Mucosa of stomach (tissue), 1 donor: ENCODE measurements at regions not wholly inside any gene's neighbourhood (a gene's known extent, or its start where the extent isn't known, plus 50 kb on each side); places are given as distances from the start of the nearest gene placed in this dataset.
"Not testable (repeated sequence)": the region's sequence is repeated elsewhere in the genome, so short reads cannot be mapped to it uniquely, and the experiment has no call there.

ENCODE experiments used
- H3K27me3 ChIP-seq: one replicate; pipeline ENCODE4 v1.7.0; 2013; ENCODE audit warnings: mild to moderate bottlenecking, low read length; ENCODE audit not compliant: control insufficient read depth, insufficient read depth
- H3K36me3 ChIP-seq: one replicate; pipeline ENCODE4 v1.7.0; 2013; ENCODE audit warnings: low read length; ENCODE audit not compliant: control insufficient read depth, insufficient read depth
- H3K4me1 ChIP-seq: one replicate; pipeline ENCODE4 v1.7.0; 2013; ENCODE audit warnings: mild to moderate bottlenecking, low read length; ENCODE audit not compliant: control insufficient read depth, insufficient read depth
- H3K4me3 ChIP-seq: one replicate; pipeline ENCODE4 v1.7.0; 2013; ENCODE audit warnings: low read length
- H3K9ac ChIP-seq: one replicate; pipeline ENCODE4 v1.7.0; 2013; ENCODE audit warnings: mild to moderate bottlenecking, low read length, moderate library complexity
- H3K9me3 ChIP-seq: one replicate; pipeline ENCODE4 v1.7.0; 2013; ENCODE audit warnings: mild to moderate bottlenecking, low read length, moderate library complexity; ENCODE audit not compliant: control insufficient read depth
- donor health status: Pancreatic carcinoma.

DNA sequence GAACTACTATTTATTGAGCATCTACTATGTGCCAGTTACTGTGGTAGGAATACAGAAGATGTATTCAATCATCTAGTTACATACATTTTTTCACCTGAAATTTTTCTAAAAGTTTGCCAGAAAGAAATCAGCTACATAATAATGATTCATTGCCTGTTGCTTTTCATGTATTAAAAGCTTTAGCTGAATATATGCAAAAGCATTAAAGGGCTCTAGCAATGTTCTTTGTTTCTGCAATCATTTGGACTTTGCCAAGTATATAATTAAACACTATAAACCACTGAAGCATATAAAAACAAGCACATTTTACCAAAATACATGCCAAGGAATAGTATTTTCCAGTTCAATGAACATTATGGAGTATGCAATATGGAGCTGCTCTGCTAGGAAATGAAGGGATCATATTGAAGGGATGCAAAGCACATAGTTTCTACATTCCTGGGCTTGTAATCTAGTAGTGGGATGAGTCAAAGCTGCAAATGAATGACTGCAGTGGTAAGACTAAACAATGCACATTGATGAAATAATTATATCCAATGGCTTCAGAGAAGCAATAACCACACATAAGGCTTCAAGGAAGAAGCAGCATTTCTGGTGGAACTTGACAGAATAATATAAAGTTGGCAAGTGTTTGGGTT is 87.7 kb downstream of the FOXD4L6 start:
- H3K9ac ChIP-seq, H3K27me3 ChIP-seq, H3K4me1 ChIP-seq, H3K9me3 ChIP-seq, H3K36me3 ChIP-seq, H3K4me3 ChIP-seq: not testable (repeated sequence)

DNA sequence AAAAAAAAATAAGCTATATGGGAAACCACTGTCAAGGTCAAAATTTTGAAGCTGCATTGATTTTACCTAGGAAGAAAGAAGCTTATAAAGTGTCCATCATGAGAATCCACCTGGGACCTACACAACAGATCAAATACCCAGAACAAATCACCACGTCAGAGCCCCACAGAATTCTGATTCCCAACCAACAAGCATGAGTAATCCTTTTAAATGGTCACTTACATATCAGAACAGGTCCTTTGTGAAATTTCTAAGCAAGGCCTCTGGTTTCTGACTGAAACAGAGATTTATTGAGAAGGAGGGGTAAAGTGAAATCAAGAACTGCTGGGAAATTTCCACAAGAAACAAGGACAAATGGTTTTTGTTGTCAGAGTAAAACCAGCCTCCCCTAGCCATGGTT is 93.2 kb downstream of the FOXD4L6 start:
- H3K36me3 ChIP-seq, H3K27me3 ChIP-seq, H3K4me3 ChIP-seq, H3K4me1 ChIP-seq, H3K9me3 ChIP-seq, H3K9ac ChIP-seq: not testable (repeated sequence)

DNA sequence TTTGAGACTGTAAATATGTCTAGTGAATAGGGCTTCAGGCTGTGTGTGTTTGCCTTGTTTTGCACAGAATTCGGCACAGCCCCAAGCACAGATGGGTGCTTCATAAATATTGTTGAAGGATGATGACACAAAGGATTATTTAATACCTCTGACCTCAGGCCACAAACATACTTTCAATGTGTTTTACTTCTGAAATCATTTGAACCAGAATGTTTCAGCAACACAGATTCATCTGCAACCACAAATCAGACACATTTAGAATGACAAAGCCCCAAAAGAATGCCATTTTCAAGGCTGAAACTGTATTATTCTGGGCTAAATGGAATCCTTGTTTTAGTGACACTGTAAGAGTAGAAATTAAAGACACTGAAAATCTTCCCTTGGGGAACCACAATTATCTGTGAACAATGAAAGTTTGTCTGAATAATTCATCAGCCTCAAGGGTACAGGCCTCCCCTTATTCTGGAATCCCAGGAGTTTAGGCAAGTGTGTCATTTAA is 93.7 kb downstream of the FOXD4L6 start:
- H3K4me3 ChIP-seq, H3K9ac ChIP-seq, H3K27me3 ChIP-seq, H3K9me3 ChIP-seq, H3K36me3 ChIP-seq, H3K4me1 ChIP-seq: not testable (repeated sequence)

DNA sequence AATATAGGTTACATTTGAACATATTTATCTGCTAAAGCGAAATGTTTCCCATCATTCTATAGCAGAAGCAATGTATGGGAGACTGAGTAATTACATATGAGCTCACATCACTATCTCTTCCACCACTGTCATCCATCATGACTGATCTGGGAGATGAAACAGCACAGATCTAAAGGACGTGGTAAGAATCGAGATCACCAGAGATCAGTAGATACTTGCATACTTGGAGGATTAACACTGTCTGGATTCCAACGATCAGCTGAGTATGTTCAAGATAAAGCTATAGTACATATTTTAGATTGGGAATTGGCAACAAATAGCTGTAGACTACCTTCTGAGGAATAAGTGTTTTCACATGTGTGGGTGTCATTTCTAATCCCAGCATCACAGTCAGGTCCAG is 94.6 kb downstream of the FOXD4L6 start:
- not testable (repeated sequence) for H3K9me3 ChIP-seq, H3K4me3 ChIP-seq, H3K27me3 ChIP-seq, H3K36me3 ChIP-seq, H3K4me1 ChIP-seq, H3K9ac ChIP-seq

DNA sequence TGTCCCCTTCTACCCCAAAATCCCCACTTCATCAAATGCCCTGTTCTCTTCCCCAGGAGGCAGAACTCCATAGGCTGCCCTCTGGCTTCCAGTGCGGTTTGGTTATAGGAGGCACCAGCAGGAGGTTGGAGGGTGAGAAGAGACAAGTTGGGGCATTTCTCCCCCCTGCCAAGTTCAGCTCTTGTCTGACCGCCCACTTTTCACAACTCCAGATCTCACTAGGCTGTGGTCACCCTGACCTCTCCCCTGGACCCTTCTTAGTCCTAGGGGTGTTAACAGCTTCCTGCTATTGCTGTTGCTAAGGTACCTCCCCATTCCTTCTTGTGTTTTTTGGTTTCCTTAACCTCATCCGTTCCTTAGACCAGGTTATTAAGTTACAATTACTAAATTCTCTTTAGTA is 95.1 kb downstream of the FOXD4L6 start:
- H3K36me3 ChIP-seq, H3K27me3 ChIP-seq, H3K9ac ChIP-seq, H3K4me1 ChIP-seq, H3K4me3 ChIP-seq, H3K9me3 ChIP-seq: not testable (repeated sequence)

DNA sequence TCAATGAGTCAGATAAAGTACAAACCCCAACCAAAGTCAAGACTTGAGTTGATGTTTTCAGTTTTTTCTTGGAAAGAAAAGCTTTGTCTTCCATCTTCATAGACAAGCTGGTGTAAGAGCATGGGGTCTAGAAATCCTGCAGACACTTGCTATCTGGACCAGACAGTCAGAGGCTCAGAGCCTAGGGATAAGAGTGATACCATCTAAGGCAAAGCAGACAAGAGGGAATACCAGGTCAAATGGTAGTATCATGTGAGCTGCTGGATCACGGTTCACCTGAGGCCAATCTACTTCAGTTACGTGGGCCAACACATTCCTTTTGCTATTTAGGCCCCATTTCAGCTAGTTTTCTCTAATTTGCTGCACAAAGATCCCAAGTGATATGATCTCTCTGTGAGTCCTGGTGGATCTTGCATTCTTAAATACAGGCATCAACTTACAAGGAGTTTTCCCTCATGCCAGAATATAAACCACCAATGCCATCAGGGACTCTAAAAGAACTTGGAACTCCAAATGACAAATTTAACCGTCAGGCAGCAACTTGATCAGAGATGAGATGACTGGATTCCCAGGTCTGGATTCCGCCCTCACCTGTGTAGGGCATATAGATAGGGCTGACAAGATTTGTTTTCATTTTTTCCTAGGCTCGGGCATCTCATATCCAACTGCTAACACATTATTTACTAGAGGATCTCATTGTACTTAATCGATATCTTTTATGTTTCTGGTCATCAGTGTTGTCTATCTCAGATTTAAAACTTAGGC is 101.4 kb downstream of the FOXD4L6 start:
- H3K27me3 ChIP-seq, H3K4me3 ChIP-seq, H3K9ac ChIP-seq, H3K9me3 ChIP-seq, H3K4me1 ChIP-seq, H3K36me3 ChIP-seq: not testable (repeated sequence)

DNA sequence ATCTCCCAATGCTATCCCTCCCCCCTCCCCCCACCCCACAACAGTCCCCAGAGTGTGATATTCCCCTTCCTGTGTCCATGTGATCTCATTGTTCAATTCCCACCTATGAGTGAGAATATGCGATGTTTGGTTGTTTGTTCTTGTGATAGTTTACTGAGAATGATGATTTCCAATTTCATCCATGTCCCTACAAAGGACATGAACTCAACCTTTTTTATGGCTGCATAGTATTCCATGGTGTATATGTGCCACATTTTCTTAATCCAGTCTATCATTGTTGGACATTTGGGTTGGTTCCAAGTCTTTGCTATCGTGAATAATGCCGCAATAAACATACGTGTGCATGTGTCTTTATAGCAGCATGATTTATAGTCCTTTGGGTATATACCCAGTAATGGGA is 106.1 kb downstream of the FOXD4L6 start:
- not testable (repeated sequence) for H3K9me3 ChIP-seq, H3K4me1 ChIP-seq, H3K4me3 ChIP-seq, H3K27me3 ChIP-seq, H3K9ac ChIP-seq, H3K36me3 ChIP-seq

DNA sequence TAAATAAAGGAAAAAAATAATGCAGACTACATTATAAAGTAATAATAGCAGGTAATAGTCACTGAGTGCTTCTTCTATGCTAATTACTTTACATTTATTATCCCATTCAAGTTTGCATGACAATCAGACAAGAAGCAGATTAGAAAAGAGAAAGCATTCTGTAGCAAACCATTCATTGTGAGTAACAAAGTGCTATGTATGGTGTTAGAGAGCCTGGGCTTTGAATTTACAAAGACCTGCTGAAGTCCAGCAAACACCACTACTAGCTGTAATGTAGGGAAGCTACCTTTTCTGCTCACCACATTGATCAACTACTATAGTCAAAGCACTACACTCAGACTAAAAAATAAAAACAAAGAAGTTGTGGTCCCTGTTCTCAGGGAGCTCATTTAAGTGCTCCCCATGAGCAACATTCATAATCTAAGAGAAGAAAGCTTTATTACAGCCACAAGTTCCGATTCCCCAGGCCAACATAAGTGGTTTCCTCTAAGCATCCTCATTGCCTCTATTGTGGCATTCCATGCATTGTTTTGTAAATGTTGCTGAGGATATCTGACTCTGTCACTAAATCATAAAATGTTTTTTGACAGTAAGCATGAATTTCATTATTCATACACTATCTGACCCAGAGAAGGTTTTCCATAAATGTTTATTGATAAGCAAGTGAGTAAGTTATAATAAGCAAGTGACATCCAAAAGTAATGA is 108.5 kb downstream of the FOXD4L6 start:
- H3K9me3 ChIP-seq, H3K4me1 ChIP-seq, H3K9ac ChIP-seq, H3K4me3 ChIP-seq, H3K27me3 ChIP-seq, H3K36me3 ChIP-seq: not testable (repeated sequence)

DNA sequence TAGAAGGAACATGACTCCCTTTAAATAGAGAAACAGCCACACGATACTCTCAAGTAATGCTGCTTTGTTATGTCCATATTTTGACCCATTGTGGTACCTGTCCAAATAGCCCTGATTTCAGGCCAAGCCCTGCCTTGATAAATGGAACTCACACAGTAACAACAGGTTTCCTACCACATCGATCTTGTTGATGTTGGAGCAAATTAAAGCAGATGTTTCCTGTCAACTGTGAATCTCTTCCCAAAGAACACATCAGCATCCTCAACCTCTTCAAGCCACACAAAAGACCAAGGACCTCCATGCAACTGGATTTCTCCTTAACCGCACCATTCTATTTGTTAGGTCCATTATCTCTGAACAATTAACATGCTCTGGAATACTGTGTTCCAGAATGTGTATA is 109.5 kb downstream of the FOXD4L6 start:
- not testable (repeated sequence) for H3K9me3 ChIP-seq, H3K27me3 ChIP-seq, H3K9ac ChIP-seq, H3K4me1 ChIP-seq, H3K36me3 ChIP-seq, H3K4me3 ChIP-seq

DNA sequence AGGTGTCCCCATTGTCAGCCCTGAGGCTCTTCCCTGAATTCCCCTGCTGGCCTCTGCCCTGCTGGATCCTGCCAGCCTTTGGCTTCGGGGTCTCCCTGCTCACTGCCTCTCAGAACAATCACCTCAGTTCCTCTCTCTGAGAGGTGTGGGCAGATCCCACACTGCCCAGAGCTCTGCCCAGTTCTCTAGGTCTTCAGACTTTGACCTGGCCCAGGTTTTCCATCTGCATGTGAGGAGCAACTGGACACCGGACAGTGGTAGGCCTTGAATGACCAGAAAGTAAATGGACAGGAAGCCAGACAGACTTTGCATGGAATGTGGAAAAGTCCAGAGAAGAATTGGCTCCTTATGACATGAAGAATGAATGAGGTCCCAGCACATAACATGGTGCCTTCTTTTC is 111.8 kb downstream of the FOXD4L6 start:
- H3K4me3 ChIP-seq, H3K9ac ChIP-seq, H3K9me3 ChIP-seq, H3K27me3 ChIP-seq, H3K36me3 ChIP-seq, H3K4me1 ChIP-seq: not testable (repeated sequence)

DNA sequence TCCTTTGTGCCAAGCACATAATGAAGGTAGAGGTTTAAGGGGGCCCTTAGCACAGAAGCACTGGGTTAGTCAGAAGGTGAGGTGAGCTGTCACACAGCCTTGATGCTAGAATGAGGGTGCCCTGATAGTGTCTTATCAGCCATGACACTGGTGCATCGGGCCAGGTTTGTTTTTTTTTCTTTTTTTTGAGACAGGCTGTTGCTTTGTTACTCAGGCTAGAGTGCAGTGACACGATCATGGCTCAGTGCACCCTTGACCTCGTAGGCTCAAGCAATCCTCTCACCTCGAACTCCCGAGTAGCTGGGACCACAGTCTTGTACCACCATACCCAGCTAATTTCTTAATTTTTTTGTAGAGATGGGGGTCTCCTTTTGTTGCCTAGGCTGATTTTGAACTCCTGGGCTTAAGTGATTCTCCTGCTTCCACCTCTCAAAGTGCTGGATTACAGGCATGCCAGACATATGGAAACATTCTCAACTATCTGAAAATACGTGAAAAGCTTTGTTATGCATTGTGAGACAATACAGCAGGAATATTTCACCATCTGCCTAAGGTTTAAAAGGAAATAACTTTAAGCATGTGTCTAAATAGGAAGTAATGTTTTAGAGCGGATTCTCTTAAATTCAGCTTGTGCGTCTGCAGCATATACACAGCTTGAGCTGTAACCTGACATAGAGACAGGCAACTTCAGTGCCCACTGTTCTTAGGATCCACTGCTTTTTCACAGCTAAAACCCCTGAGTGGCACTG is 128.4 kb downstream of the FOXD4L6 start:
- not testable (repeated sequence) for H3K27me3 ChIP-seq, H3K4me1 ChIP-seq, H3K9ac ChIP-seq, H3K4me3 ChIP-seq, H3K36me3 ChIP-seq, H3K9me3 ChIP-seq

DNA sequence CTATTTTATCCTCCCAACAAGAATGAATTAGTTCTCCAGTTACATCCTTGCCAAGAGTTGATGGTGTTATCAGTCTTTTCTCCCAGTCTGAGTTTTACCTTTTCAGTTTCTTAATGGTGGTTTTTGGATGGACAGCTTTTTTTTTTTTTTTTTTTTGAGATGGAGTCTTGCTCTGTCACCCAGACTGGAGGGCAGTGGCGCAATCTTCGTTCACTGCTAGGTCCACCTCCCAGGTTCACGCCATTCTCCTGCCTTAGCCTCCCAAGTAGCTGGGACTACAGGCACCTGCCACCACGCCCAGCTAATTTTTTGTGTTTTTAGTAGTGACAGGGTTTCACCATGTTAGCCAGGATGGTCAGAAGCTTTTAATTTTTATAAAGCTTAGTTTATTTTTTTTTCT is 133.0 kb downstream of the FOXD4L6 start:
- not testable (repeated sequence) for H3K4me3 ChIP-seq, H3K27me3 ChIP-seq, H3K4me1 ChIP-seq, H3K36me3 ChIP-seq, H3K9me3 ChIP-seq, H3K9ac ChIP-seq
